ENCODE measurements at regions not wholly inside any gene's neighbourhood (a gene's known extent, or its start where the extent isn't known, plus 50 kb on each side); places are given as distances from the start of the nearest gene placed in this dataset.

GRCh38 chr20:51216850-51217249 lies 193.9 kb upstream of the KCNG1 start:
- no peaks in the 10 kb centered on the region for H3K9me3 ChIP-seq
- H3K36me3 ChIP-seq (ENCODE audit: low read depth, missing control alignments): no peaks in the 10 kb centered on the region
- H3K27me3 ChIP-seq: no peaks in the 10 kb centered on the region
- no peak overlapping the region for H3K27ac ChIP-seq
- intact Hi-C loops (cut with DNase I; ENCODE audit: low total_unique reads): no loop called here
- no peak for DNase-seq
- no peak overlapping the region for H3K4me3 ChIP-seq
- H3K4me1 ChIP-seq: no peaks in the 10 kb centered on the region
- TF ChIP-seq CTCF (IDR thresholded peaks at IDR 0.05) (no peak), POLR2A (IDR thresholded peaks at IDR 0.05) (no peak)
- WGBS, 2 donors: 81 to 86% methylated on average over 3 of the region's 3 CpGs

- Histone ChIP-seq H3K4me1 (no peaks in the 10 kb centered on the region), H3K4me3 (no peak overlapping the region), H3K27ac (no peak overlapping the region), H3K27me3 (no peaks in the 10 kb centered on the region), H3K36me3 (ENCODE audit: low read depth, missing control alignments) (no peaks in the 10 kb centered on the region), H3K9me3 (no peaks in the 10 kb centered on the region)
- TF ChIP-seq POLR2A (IDR thresholded peaks at IDR 0.05): no peak
- TF ChIP-seq CTCF (IDR thresholded peaks at IDR 0.05): no peak
- intact Hi-C loops (cut with DNase I; ENCODE audit: low total_unique reads): no loop called here
- DNase-seq: no peak
- 77 to 78% methylated on average over 3 of the region's 3 CpGs for WGBS, 2 donors
These were observed 189.9 kb upstream of the KCNG1 start for GRCh38 chr20:51212816-51213215.

- TF ChIP-seq POLR2A (IDR thresholded peaks at IDR 0.05): no peak
- TF ChIP-seq CTCF (IDR thresholded peaks at IDR 0.05): no peak
- DNase-seq: no peak
- no peak overlapping the region for H3K4me3 ChIP-seq
- no peaks in the 10 kb centered on the region for H3K27me3 ChIP-seq
- intact Hi-C loops (cut with DNase I; ENCODE audit: low total_unique reads): no loop called here
- no peaks in the 10 kb centered on the region for H3K9me3 ChIP-seq
- H3K4me1 ChIP-seq: no peaks in the 10 kb centered on the region
- no peaks in the 10 kb centered on the region for H3K36me3 ChIP-seq (ENCODE audit: low read depth, missing control alignments)
- no peak overlapping the region for H3K27ac ChIP-seq
- 95 to 96% methylated on average over 2 of the region's 2 CpGs for WGBS, 2 donors
These were observed 188.3 kb upstream of the KCNG1 start for GRCh38 chr20:51211191-51211590.

- Histone ChIP-seq H3K4me3 (no peak overlapping the region), H3K4me1 (no peaks in the 10 kb centered on the region), H3K9me3 (no peaks in the 10 kb centered on the region), H3K27ac (no peak overlapping the region), H3K36me3 (ENCODE audit: low read depth, missing control alignments) (no peaks in the 10 kb centered on the region), H3K27me3 (no peaks in the 10 kb centered on the region)
- DNase-seq: no peak
- WGBS, 2 donors: 67 to 77% methylated on average over 1 of the region's 1 CpG
- TF ChIP-seq POLR2A (IDR thresholded peaks at IDR 0.05): no peak
- TF ChIP-seq CTCF (IDR thresholded peaks at IDR 0.05): no peak
- intact Hi-C loops (cut with DNase I; ENCODE audit: low total_unique reads): no loop called here
These were observed 187.2 kb upstream of the KCNG1 start for GRCh38 chr20:51210084-51210483.

- WGBS, 2 donors: 76 to 78% methylated on average over 3 of the region's 3 CpGs
- H3K4me1 ChIP-seq: no peaks in the 10 kb centered on the region
- no peak for TF ChIP-seq CTCF (IDR thresholded peaks at IDR 0.05)
- no peak for TF ChIP-seq POLR2A (IDR thresholded peaks at IDR 0.05)
- no peak for DNase-seq
- H3K9me3 ChIP-seq: no peaks in the 10 kb centered on the region
- H3K36me3 ChIP-seq (ENCODE audit: low read depth, missing control alignments): no peaks in the 10 kb centered on the region
- no peak overlapping the region for H3K27ac ChIP-seq
- intact Hi-C loops (cut with DNase I; ENCODE audit: low total_unique reads): no loop called here
- no peak overlapping the region for H3K4me3 ChIP-seq
- no peaks in the 10 kb centered on the region for H3K27me3 ChIP-seq
These were observed 185.3 kb upstream of the KCNG1 start for GRCh38 chr20:51208162-51208561.
